D721Med (cell line): ENCODE measurements at regions not wholly inside any gene's neighbourhood (a gene's known extent, or its start where the extent isn't known, plus 50 kb on each side); places are given as distances from the start of the nearest gene placed in this dataset.

Experiments
- DNase-seq: peaks from one replicate; pipeline ENCODE4 v3.0.0; 2011; ENCODE audit warnings: low spot score; ENCODE audit not compliant: insufficient read length
- FAIRE-seq: peaks from 2 replicates; lab custom pipeline; 2011; peaks lifted over from hg19 to GRCh38; lab: Jason Lieb, UNC
- TF ChIP-seq, protein P1 (sequence below): IDR thresholded peaks from 2 replicates; pipeline ENCODE4 v1.5.1; 2012; ENCODE audit warnings: mild to moderate bottlenecking, control low read depth; ENCODE audit not compliant: insufficient read depth; ENCODE audit errors: missing control alignments

DNA sequence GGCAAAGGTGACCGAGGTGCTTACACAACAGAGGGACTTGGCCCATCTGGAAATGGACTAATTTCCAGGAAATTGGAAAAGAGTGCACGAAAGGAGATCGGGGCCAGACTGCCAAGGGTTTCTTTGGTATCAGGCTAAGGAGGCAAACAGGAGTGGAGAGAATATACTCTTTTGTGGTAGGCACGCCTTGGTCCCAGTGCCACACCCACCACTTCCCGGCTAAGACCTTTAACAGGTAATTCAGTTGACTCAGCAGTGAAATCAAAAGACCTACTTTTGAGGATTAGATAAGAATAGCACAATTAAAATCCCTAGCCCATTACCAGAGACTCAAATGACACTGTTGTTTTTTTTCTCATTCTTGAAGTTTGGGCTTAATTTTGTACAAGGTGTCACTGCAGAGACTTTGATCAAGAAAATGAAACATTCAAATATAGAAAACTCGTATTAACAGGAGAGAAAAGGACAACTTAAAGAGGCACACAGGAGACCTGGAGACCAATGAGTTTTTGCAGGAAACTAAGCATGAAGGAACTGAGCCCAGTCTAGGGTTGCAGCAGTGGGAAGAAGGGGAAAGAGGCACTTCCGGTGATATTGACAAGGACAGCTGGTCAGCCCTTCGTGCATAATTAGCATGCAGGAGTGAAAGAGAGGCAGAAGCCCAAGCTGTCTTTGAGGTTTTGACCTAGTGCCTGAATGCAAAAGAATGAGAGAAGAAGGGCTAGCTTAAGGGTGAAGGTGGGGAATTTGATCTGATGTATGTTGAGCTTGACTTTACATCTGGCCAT lies 265.5 kb upstream of the CCL2 start:
- DNase-seq (no peak), FAIRE-seq (no peak)
- TF ChIP-seq, protein P1, sequence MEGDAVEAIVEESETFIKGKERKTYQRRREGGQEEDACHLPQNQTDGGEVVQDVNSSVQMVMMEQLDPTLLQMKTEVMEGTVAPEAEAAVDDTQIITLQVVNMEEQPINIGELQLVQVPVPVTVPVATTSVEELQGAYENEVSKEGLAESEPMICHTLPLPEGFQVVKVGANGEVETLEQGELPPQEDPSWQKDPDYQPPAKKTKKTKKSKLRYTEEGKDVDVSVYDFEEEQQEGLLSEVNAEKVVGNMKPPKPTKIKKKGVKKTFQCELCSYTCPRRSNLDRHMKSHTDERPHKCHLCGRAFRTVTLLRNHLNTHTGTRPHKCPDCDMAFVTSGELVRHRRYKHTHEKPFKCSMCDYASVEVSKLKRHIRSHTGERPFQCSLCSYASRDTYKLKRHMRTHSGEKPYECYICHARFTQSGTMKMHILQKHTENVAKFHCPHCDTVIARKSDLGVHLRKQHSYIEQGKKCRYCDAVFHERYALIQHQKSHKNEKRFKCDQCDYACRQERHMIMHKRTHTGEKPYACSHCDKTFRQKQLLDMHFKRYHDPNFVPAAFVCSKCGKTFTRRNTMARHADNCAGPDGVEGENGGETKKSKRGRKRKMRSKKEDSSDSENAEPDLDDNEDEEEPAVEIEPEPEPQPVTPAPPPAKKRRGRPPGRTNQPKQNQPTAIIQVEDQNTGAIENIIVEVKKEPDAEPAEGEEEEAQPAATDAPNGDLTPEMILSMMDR, result no peak

- DNase-seq (no peak), FAIRE-seq (no peak)
- TF ChIP-seq, protein P1, result no peak
These were observed 264.0 kb upstream of the CCL2 start for GRCh38 chr17:33990943-33991706.

DNA sequence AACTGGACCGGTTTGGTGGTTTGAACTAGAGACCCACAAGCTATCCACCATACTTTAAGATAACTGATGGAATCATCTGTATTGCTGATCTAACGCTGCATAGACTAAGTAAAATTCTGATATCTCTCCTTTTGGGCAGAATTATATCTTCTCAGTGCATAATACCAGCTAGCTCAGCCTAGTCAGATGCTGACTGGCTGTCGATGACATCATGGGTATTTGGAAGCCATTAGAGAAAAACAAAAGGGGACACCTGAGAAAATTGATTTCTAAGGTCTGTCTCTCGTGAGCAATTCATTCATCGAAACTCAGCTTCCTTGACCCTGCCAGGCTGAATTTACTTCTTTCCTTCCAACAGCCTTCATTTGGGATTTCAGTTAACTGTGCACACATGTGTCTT lies 263.0 kb upstream of the CCL2 start:
- no peak for FAIRE-seq
- DNase-seq, result no peak
- TF ChIP-seq, protein P1, result no peak

- DNase-seq, result no peak
- TF ChIP-seq, protein P1, result no peak
- no peak for FAIRE-seq
These were observed 254.4 kb upstream of the CCL2 start for GRCh38 chr17:34000639-34001038.

GRCh38 chr17:34001246-34001645 lies 253.8 kb upstream of the CCL2 start:
- no peak for FAIRE-seq
- TF ChIP-seq, protein P1, result no peak
- no peak for DNase-seq

- TF ChIP-seq, protein P1, result no peak
- peak; percentile 16 for DNase-seq
- FAIRE-seq, result no peak
These were observed 249.0 kb upstream of the CCL2 start for GRCh38 chr17:34006126-34006525.
